H9 (cell line): ENCODE measurements at regions not wholly inside any gene's neighbourhood (a gene's known extent, or its start where the extent isn't known, plus 50 kb on each side); places are given as distances from the start of the nearest gene placed in this dataset.

Experiments
- DNase-seq: peaks from one replicate; pipeline ENCODE4 v3.0.0-alpha.2; 2017
- H2AFZ ChIP-seq: one replicate; pipeline ENCODE4 v1.6.1; 2013; ENCODE audit warnings: mild to moderate bottlenecking, low read length, control low read depth, moderate library complexity
- H2AK5ac ChIP-seq: 2 replicates; pipeline ENCODE4 v1.6.1; 2013; ENCODE audit warnings: low read length, control low read depth, mixed read lengths; ENCODE audit not compliant: insufficient read length
- H2BK120ac ChIP-seq: one replicate; pipeline ENCODE4 v1.6.1; 2013; ENCODE audit warnings: low read depth, mild to moderate bottlenecking, low read length, control low read depth, inconsistent platforms; ENCODE audit not compliant: poor library complexity, severe bottlenecking
- H2BK12ac ChIP-seq: 2 replicates; pipeline ENCODE4 v1.6.1; 2013; ENCODE audit warnings: low read length, control low read depth, mixed read lengths, low read depth; ENCODE audit not compliant: insufficient read length
- H2BK15ac ChIP-seq: 2 replicates; pipeline ENCODE4 v1.6.1; 2013; ENCODE audit warnings: low read depth, low read length, control low read depth
- H2BK20ac ChIP-seq: one replicate; pipeline ENCODE4 v1.6.1; 2013; ENCODE audit warnings: low read depth, mild to moderate bottlenecking, low read length, control low read depth, inconsistent platforms; ENCODE audit not compliant: poor library complexity, severe bottlenecking
- H2BK5ac ChIP-seq: 2 replicates; pipeline ENCODE4 v1.6.1; 2013; ENCODE audit warnings: low read length, control low read depth, mixed read lengths; ENCODE audit not compliant: insufficient read length
- H3K14ac ChIP-seq: 2 replicates; pipeline ENCODE4 v1.6.1; 2013; ENCODE audit warnings: low read length, control low read depth; ENCODE audit not compliant: insufficient read depth
- H3K18ac ChIP-seq: 2 replicates; pipeline ENCODE4 v1.6.1; 2013; ENCODE audit warnings: low read depth, mild to moderate bottlenecking, mixed read lengths, low read length, control low read depth; ENCODE audit not compliant: insufficient read length
- H3K23ac ChIP-seq: 2 replicates; pipeline ENCODE4 v1.6.1; 2013; ENCODE audit warnings: low read length, control low read depth, mixed read lengths, low read depth; ENCODE audit not compliant: insufficient read length
- H3K23me2 ChIP-seq: 2 replicates; pipeline ENCODE4 v1.6.1; 2013; ENCODE audit warnings: low read depth, mild to moderate bottlenecking, mixed read lengths, low read length, control low read depth; ENCODE audit not compliant: insufficient read length, poor library complexity, severe bottlenecking
- H3K27ac ChIP-seq: 2 replicates; pipeline ENCODE4 v1.5.1; 2013; ENCODE audit warnings: low read length, control low read depth, mixed read lengths, low read depth; ENCODE audit not compliant: insufficient read length
- H3K27me3 ChIP-seq: 2 replicates; pipeline ENCODE4 v1.6.1; 2013; ENCODE audit warnings: low read length, control low read depth, inconsistent platforms; ENCODE audit not compliant: insufficient read depth
- H3K4ac ChIP-seq: 2 replicates; pipeline ENCODE4 v1.6.1; 2013; ENCODE audit warnings: low read depth, mild to moderate bottlenecking, control low read depth, inconsistent platforms, low read length, moderate library complexity
- H3K4me1 ChIP-seq: 2 replicates; pipeline ENCODE4 v1.6.1; 2013; ENCODE audit warnings: low read length, control low read depth, inconsistent platforms; ENCODE audit not compliant: insufficient read depth
- H3K4me2 ChIP-seq: 2 replicates; pipeline ENCODE4 v1.6.1; 2013; ENCODE audit warnings: low read length, control low read depth, mixed read lengths; ENCODE audit not compliant: insufficient read length, insufficient read depth
- H3K56ac ChIP-seq: 2 replicates; pipeline ENCODE4 v1.6.1; 2013; ENCODE audit warnings: low read depth, mild to moderate bottlenecking, mixed read lengths, low read length, control low read depth; ENCODE audit not compliant: insufficient read length
- H3K79me1 ChIP-seq: 2 replicates; pipeline ENCODE4 v1.6.1; 2013; ENCODE audit warnings: low read depth, mild to moderate bottlenecking, moderate library complexity, low read length, control low read depth, inconsistent platforms; ENCODE audit not compliant: insufficient read depth, poor library complexity, severe bottlenecking
- H3K79me2 ChIP-seq: 2 replicates; pipeline ENCODE4 v1.6.1; 2013; ENCODE audit warnings: low read length, control low read depth, inconsistent platforms; ENCODE audit not compliant: insufficient read depth
- H3K9ac ChIP-seq: 2 replicates; pipeline ENCODE4 v1.6.1; 2013; ENCODE audit warnings: low read length, control low read depth, mixed read lengths; ENCODE audit not compliant: insufficient read length; ENCODE audit errors: extremely low read depth
- H3K9me3 ChIP-seq: one replicate; pipeline ENCODE4 v1.6.1; 2013; ENCODE audit warnings: low read depth, low read length, inconsistent platforms; ENCODE audit not compliant: control insufficient read depth
- H3T11ph ChIP-seq: one replicate; pipeline ENCODE4 v1.6.1; 2013; ENCODE audit warnings: mild to moderate bottlenecking, low read length, control low read depth, inconsistent platforms
- H4K20me1 ChIP-seq: one replicate; pipeline ENCODE4 v1.6.1; 2013; ENCODE audit not compliant: control insufficient read depth, insufficient read length, insufficient read depth
- H4K5ac ChIP-seq: 2 replicates; pipeline ENCODE4 v1.6.1; 2013; ENCODE audit warnings: low read depth, mild to moderate bottlenecking, mixed read lengths, low read length, control low read depth; ENCODE audit not compliant: insufficient read length
- H4K8ac ChIP-seq: replicated peaks from 2 replicates; pipeline ENCODE4 v1.6.1; 2013; ENCODE audit warnings: low read length, control low read depth, mixed read lengths, low read depth; ENCODE audit not compliant: insufficient read length
- H4K91ac ChIP-seq: 2 replicates; pipeline ENCODE4 v1.6.1; 2013; ENCODE audit warnings: low read depth, mild to moderate bottlenecking, moderate library complexity, mixed read lengths, low read length, control low read depth; ENCODE audit not compliant: insufficient read length
- H3K27ac Mint-ChIP-seq, 3 experiments: 2 replicates in 2 of 3; 3 replicates in 1 of 3; pipeline ENCODE4 v1.8.0; 2020 to 2021; ENCODE audit warnings: mixed read lengths in 3 of 3, mild to moderate bottlenecking in 1 of 3, moderate library complexity in 1 of 3
- H3K27me3 Mint-ChIP-seq: 2 replicates; pipeline ENCODE4 v1.8.0; 2021; ENCODE audit warnings: low read depth, mild to moderate bottlenecking, moderate library complexity, mixed read lengths
- H3K36me3 Mint-ChIP-seq, 3 experiments: 2 replicates in 2 of 3; 3 replicates in 1 of 3; pipeline ENCODE4 v1.8.0; 2020 to 2021; ENCODE audit warnings: low read depth in 3 of 3, mixed read lengths in 3 of 3; ENCODE audit not compliant: insufficient read depth in 1 of 3
- H3K4me1 Mint-ChIP-seq, 2 experiments: 2 replicates each; pipeline ENCODE4 v1.8.0; 2020; ENCODE audit warnings: mixed read lengths in 2 of 2
- H3K4me3 Mint-ChIP-seq, 2 experiments: 2 replicates in 1 of 2; 3 replicates in 1 of 2; pipeline ENCODE4 v1.8.0; 2020 to 2021; ENCODE audit warnings: mild to moderate bottlenecking in 2 of 2, mixed read lengths in 2 of 2, moderate library complexity in 1 of 2
- H3K9me3 Mint-ChIP-seq, 2 experiments: 2 replicates in 1 of 2; 3 replicates in 1 of 2; pipeline ENCODE4 v1.8.0; 2020; ENCODE audit warnings: mild to moderate bottlenecking in 2 of 2, mixed read lengths in 2 of 2, moderate library complexity in 1 of 2
- WGBS: extraction: QIAGEN DNeasy Blood & Tissue Kit; methylation state at CpG from one replicate; pipeline ENCODE4 v1.1.7; 2013; ENCODE audit warnings: missing lambda C conversion rate, low lambda C conversion rate, mixed read lengths; ENCODE audit not compliant: insufficient read length; ENCODE audit errors: extremely low coverage; 5-methylcytosine and 5-hydroxymethylcytosine counted together
- TF ChIP-seq, protein P1 (sequence below): fragments of 200-600 bp; sonication (generic); conservative IDR thresholded peaks from 3 replicates; pipeline ENCODE4 v1.8.0; 2021; ENCODE audit warnings: antibody characterized with exemption, mild to moderate bottlenecking

- H3K27me3 ChIP-seq, result no peaks in the 10 kb centered on the region
- H2AK5ac ChIP-seq, result no peak overlapping the region
- H3K9ac ChIP-seq, result no peak overlapping the region
- no peaks in the 10 kb centered on the region for H3K27me3 Mint-ChIP-seq
- peak overlapping the region in 1 of 3 experiments; percentile 8; a peak in 1 of 7 replicates for H3K27ac Mint-ChIP-seq
- H3T11ph ChIP-seq, result no peak overlapping the region
- whole genome bisulfite sequencing, result no CpG with 5 or more reads among the region's 2 CpGs
- H4K20me1 ChIP-seq, result no peaks in the 10 kb centered on the region
- no peaks in the 10 kb centered on the region for H3K9me3 ChIP-seq
- no peak overlapping the region for H3K18ac ChIP-seq
- no peak overlapping the region for H4K5ac ChIP-seq
- H3K79me2 ChIP-seq, result no peaks in the 10 kb centered on the region
- TF ChIP-seq, protein P1, sequence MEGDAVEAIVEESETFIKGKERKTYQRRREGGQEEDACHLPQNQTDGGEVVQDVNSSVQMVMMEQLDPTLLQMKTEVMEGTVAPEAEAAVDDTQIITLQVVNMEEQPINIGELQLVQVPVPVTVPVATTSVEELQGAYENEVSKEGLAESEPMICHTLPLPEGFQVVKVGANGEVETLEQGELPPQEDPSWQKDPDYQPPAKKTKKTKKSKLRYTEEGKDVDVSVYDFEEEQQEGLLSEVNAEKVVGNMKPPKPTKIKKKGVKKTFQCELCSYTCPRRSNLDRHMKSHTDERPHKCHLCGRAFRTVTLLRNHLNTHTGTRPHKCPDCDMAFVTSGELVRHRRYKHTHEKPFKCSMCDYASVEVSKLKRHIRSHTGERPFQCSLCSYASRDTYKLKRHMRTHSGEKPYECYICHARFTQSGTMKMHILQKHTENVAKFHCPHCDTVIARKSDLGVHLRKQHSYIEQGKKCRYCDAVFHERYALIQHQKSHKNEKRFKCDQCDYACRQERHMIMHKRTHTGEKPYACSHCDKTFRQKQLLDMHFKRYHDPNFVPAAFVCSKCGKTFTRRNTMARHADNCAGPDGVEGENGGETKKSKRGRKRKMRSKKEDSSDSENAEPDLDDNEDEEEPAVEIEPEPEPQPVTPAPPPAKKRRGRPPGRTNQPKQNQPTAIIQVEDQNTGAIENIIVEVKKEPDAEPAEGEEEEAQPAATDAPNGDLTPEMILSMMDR, result no peak
- H2BK12ac ChIP-seq, result no peak overlapping the region
- no peak overlapping the region for H4K8ac ChIP-seq
- H2BK5ac ChIP-seq, result no peak overlapping the region
- no peaks in the 10 kb centered on the region for H3K4me1 ChIP-seq
- H3K4ac ChIP-seq, result no peak overlapping the region
- no peaks in the 10 kb centered on the region for H3K36me3 Mint-ChIP-seq
- H3K4me3 Mint-ChIP-seq, result no peak overlapping the region
- no peak overlapping the region for H2BK15ac ChIP-seq
- no peak for DNase-seq
- no peak overlapping the region for H3K14ac ChIP-seq
- peaks cover 2% of the 10 kb centered on the region in 2 experiments; a peak in 1 of 4 replicates for H3K4me1 Mint-ChIP-seq
- H3K79me1 ChIP-seq, result no peaks in the 10 kb centered on the region
- no peaks in the 10 kb centered on the region for H3K9me3 Mint-ChIP-seq
- no peak overlapping the region for H2BK120ac ChIP-seq
- no peak overlapping the region for H3K56ac ChIP-seq
- no peak overlapping the region for H2BK20ac ChIP-seq
- no peaks in the 10 kb centered on the region for H3K23me2 ChIP-seq
- no peak overlapping the region for H3K23ac ChIP-seq
- no peak overlapping the region for H3K4me2 ChIP-seq
- H2AFZ ChIP-seq, result no peak overlapping the region
- H4K91ac ChIP-seq, result no peak overlapping the region
- no peak overlapping the region for H3K27ac ChIP-seq
Measured at GRCh38 chr4:29619168-29619567, 1101.0 kb upstream of the PCDH7 start.
